ENCODE measurements at regions not wholly inside any gene's neighbourhood (a gene's known extent, or its start where the extent isn't known, plus 50 kb on each side); places are given as distances from the start of the nearest gene placed in this dataset.

GRCh38 chr7:20929199-20929598 is 142.5 kb upstream of the SP8 start:
- Mint-ChIP-seq H3K4me1 (ENCODE audit: low read depth, unreplicated experiment) (no peaks in the 10 kb centered on the region), H3K27me3 (ENCODE audit: unreplicated experiment) (peaks cover 1% of the 10 kb centered on the region), H3K9me3 (ENCODE audit: unreplicated experiment) (no peaks in the 10 kb centered on the region), H3K27ac (ENCODE audit: unreplicated experiment) (no peak overlapping the region), H3K4me3 (ENCODE audit: unreplicated experiment) (no peak overlapping the region), H3K36me3 (ENCODE audit: unreplicated experiment) (no peaks in the 10 kb centered on the region)
- TF ChIP-seq CTCF (IDR thresholded peaks at IDR 0.05; ENCODE audit: partially characterized antibody, unreplicated experiment) = no peak
- no peak for DNase-seq

GRCh38 chr7:20931739-20932138 is 145.1 kb upstream of the SP8 start:
- no peak for TF ChIP-seq CTCF (IDR thresholded peaks at IDR 0.05; ENCODE audit: partially characterized antibody, unreplicated experiment)
- Mint-ChIP-seq H3K27me3 (ENCODE audit: unreplicated experiment) (peaks cover 1% of the 10 kb centered on the region), H3K4me3 (ENCODE audit: unreplicated experiment) (no peak overlapping the region), H3K36me3 (ENCODE audit: unreplicated experiment) (no peaks in the 10 kb centered on the region), H3K27ac (ENCODE audit: unreplicated experiment) (no peak overlapping the region), H3K9me3 (ENCODE audit: unreplicated experiment) (no peaks in the 10 kb centered on the region), H3K4me1 (ENCODE audit: low read depth, unreplicated experiment) (no peaks in the 10 kb centered on the region)
- no peak for DNase-seq

- Mint-ChIP-seq H3K9me3 (ENCODE audit: unreplicated experiment) (no peaks in the 10 kb centered on the region), H3K27ac (ENCODE audit: unreplicated experiment) (no peak overlapping the region), H3K4me1 (ENCODE audit: low read depth, unreplicated experiment) (no peaks in the 10 kb centered on the region), H3K36me3 (ENCODE audit: unreplicated experiment) (no peaks in the 10 kb centered on the region), H3K4me3 (ENCODE audit: unreplicated experiment) (no peak overlapping the region), H3K27me3 (ENCODE audit: unreplicated experiment) (peaks cover 1% of the 10 kb centered on the region)
- DNase-seq = no peak
- no peak for TF ChIP-seq CTCF (IDR thresholded peaks at IDR 0.05; ENCODE audit: partially characterized antibody, unreplicated experiment)
Observed at GRCh38 chr7:20932785-20933527, 146.3 kb upstream of the SP8 start.

GRCh38 chr7:20945451-20945850 is 158.8 kb upstream of the SP8 start:
- H3K36me3 Mint-ChIP-seq (ENCODE audit: unreplicated experiment) = no peaks in the 10 kb centered on the region
- no peaks in the 10 kb centered on the region for H3K4me1 Mint-ChIP-seq (ENCODE audit: low read depth, unreplicated experiment)
- no peaks in the 10 kb centered on the region for H3K27me3 Mint-ChIP-seq (ENCODE audit: unreplicated experiment)
- peaks cover 1% of the 10 kb centered on the region for H3K9me3 Mint-ChIP-seq (ENCODE audit: unreplicated experiment)
- H3K27ac Mint-ChIP-seq (ENCODE audit: unreplicated experiment) = no peak overlapping the region
- TF ChIP-seq CTCF (IDR thresholded peaks at IDR 0.05; ENCODE audit: partially characterized antibody, unreplicated experiment) = no peak
- DNase-seq = no peak
- H3K4me3 Mint-ChIP-seq (ENCODE audit: unreplicated experiment) = no peak overlapping the region

GRCh38 chr7:20952916-20953315 is 166.2 kb upstream of the SP8 start:
- no peak overlapping the region for H3K27ac Mint-ChIP-seq (ENCODE audit: unreplicated experiment)
- H3K4me3 Mint-ChIP-seq (ENCODE audit: unreplicated experiment) = no peak overlapping the region
- H3K27me3 Mint-ChIP-seq (ENCODE audit: unreplicated experiment) = no peaks in the 10 kb centered on the region
- H3K9me3 Mint-ChIP-seq (ENCODE audit: unreplicated experiment) = no peaks in the 10 kb centered on the region
- H3K4me1 Mint-ChIP-seq (ENCODE audit: low read depth, unreplicated experiment) = no peaks in the 10 kb centered on the region
- H3K36me3 Mint-ChIP-seq (ENCODE audit: unreplicated experiment) = no peaks in the 10 kb centered on the region
- no peak for DNase-seq
- no peak for TF ChIP-seq CTCF (IDR thresholded peaks at IDR 0.05; ENCODE audit: partially characterized antibody, unreplicated experiment)
